H1 (cell line): ENCODE measurements at regions not wholly inside any gene's neighbourhood (a gene's known extent, or its start where the extent isn't known, plus 50 kb on each side); places are given as distances from the start of the nearest gene placed in this dataset.

Experiments
- CTCF ChIA-PET: fragments of 300-600 bp; sonication (Branson Sonifier 250); formaldehyde crosslinking; loops from one replicate; lab custom pipeline; 2021; ENCODE audit not compliant: partially characterized antibody; lab: Charles Lee
- POLR2A ChIA-PET: fragments of 300-600 bp; sonication (Branson Sonifier 250); formaldehyde crosslinking; loops from one replicate; lab custom pipeline; 2021; ENCODE audit warnings: inconsistent platforms; ENCODE audit not compliant: partially characterized antibody; lab: Charles Lee
- DNase-seq, 2 experiments: peaks; one replicate each; pipeline versions ENCODE4 v3.0.0 to v3.0.0-alpha.2; 2010 to 2022; ENCODE audit warnings: low spot score in 2 of 2, low read depth in 1 of 2, mixed read lengths in 1 of 2
- FAIRE-seq: peaks from 2 replicates; lab custom pipeline; 2011; peaks lifted over from hg19 to GRCh38; lab: Jason Lieb, UNC
- H2AFZ ChIP-seq: 2 replicates; pipeline ENCODE4 v1.8.1; 2012; ENCODE audit warnings: low read length, inconsistent platforms
- H2AK5ac ChIP-seq: 2 replicates; pipeline ENCODE4 v1.6.1; 2013; ENCODE audit warnings: low read depth, low read length
- H2BK120ac ChIP-seq: replicated peaks from 2 replicates; pipeline ENCODE3; 2013; ENCODE audit warnings: low read depth, low read length, inconsistent platforms
- H2BK12ac ChIP-seq: 2 replicates; pipeline ENCODE4 v1.6.1; 2013; ENCODE audit warnings: low read depth, low read length
- H2BK15ac ChIP-seq: 2 replicates; pipeline ENCODE4 v1.6.1; 2013; ENCODE audit warnings: low read length
- H2BK20ac ChIP-seq: 2 replicates; pipeline ENCODE4 v1.6.1; 2013; ENCODE audit warnings: low read length
- H2BK5ac ChIP-seq: 2 replicates; pipeline ENCODE4 v1.6.1; 2013; ENCODE audit warnings: low read depth, low read length
- H3K14ac ChIP-seq: 2 replicates; pipeline ENCODE4 v1.6.1; 2013; ENCODE audit warnings: inconsistent platforms; ENCODE audit not compliant: insufficient read length
- H3K18ac ChIP-seq: 2 replicates; pipeline ENCODE4 v1.6.1; 2013; ENCODE audit warnings: low read length; ENCODE audit errors: extremely low read depth
- H3K23ac ChIP-seq: 2 replicates; pipeline ENCODE4 v1.6.1; 2013; ENCODE audit warnings: inconsistent platforms; ENCODE audit not compliant: insufficient read length
- H3K23me2 ChIP-seq: 2 replicates; pipeline ENCODE4 v1.6.1; 2013; ENCODE audit warnings: low read depth, low read length
- H3K27ac ChIP-seq: 2 replicates; pipeline ENCODE4 v1.6.1; 2011; ENCODE audit warnings: low read depth, low read length, inconsistent platforms
- H3K27me3 ChIP-seq, 4 experiments: replicated peaks in 1 of 4; 1 replicate in 1 of 4; 2 replicates in 3 of 4; pipeline versions ENCODE4 v1.6.1 to v1.8.1; 2011 to 2013; ENCODE audit warnings: low read length in 3 of 4, mild to moderate bottlenecking in 3 of 4, inconsistent platforms in 2 of 4, mixed read lengths in 2 of 4, moderate library complexity in 1 of 4; ENCODE audit not compliant: control insufficient read depth in 3 of 4, insufficient read depth in 3 of 4; ENCODE audit errors: extremely low read depth in 1 of 4
- H3K36me3 ChIP-seq, 4 experiments: 2 replicates each; pipeline versions ENCODE4 v1.6.1 to v1.8.1; 2011 to 2013; ENCODE audit warnings: mild to moderate bottlenecking in 4 of 4, low read length in 3 of 4, moderate library complexity in 2 of 4, control low read depth in 1 of 4, inconsistent platforms in 1 of 4; ENCODE audit not compliant: insufficient read depth in 4 of 4, control insufficient read depth in 2 of 4
- H3K4ac ChIP-seq: replicated peaks from 2 replicates; pipeline ENCODE3; 2013; ENCODE audit warnings: low read length, low read depth, mixed read lengths, inconsistent platforms; ENCODE audit not compliant: insufficient read length
- H3K4me1 ChIP-seq, 4 experiments: replicated peaks in 1 of 4; 1 replicate in 1 of 4; 2 replicates in 3 of 4; pipeline versions ENCODE4 v1.6.1 to v1.8.1; 2011 to 2013; ENCODE audit warnings: low read length in 3 of 4, inconsistent platforms in 2 of 4, mixed read lengths in 1 of 4; ENCODE audit not compliant: insufficient read depth in 4 of 4, control insufficient read depth in 3 of 4
- H3K4me2 ChIP-seq, 2 experiments: 2 replicates each; pipeline versions ENCODE4 v1.6.1 to v1.8.1; 2011 to 2013; ENCODE audit warnings: low read depth in 2 of 2, low read length in 2 of 2, control low read depth in 1 of 2, inconsistent platforms in 1 of 2, mild to moderate bottlenecking in 1 of 2; ENCODE audit not compliant: insufficient read depth in 1 of 2
- H3K4me3 ChIP-seq, 4 experiments: fragments of 200-600, 300-600 bp in 1 of 4; sonication (generic), shearing (Covaris generic), sonication (Bioruptor Twin) in 1 of 4; 2 replicates each; pipeline versions ENCODE4 v1.5.1 to v1.8.1; 2011 to 2016; ENCODE audit warnings: low read length in 4 of 4, low read depth in 3 of 4, control low read depth in 2 of 4, inconsistent platforms in 2 of 4, mild to moderate bottlenecking in 2 of 4, mixed read lengths in 1 of 4, moderate library complexity in 1 of 4; ENCODE audit not compliant: insufficient read depth in 2 of 4; ENCODE audit errors: extremely low read depth in 1 of 4
- H3K56ac ChIP-seq: replicated peaks from 2 replicates; pipeline ENCODE3; 2013; ENCODE audit warnings: low read depth, mild to moderate bottlenecking, mixed read lengths, low read length, inconsistent platforms; ENCODE audit not compliant: insufficient read length
- H3K79me1 ChIP-seq: 2 replicates; pipeline ENCODE4 v1.6.1; 2013; ENCODE audit warnings: low read depth, low read length, control low read depth
- H3K79me2 ChIP-seq, 2 experiments: 2 replicates each; pipeline versions ENCODE4 v1.6.1 to v1.8.1; 2012 to 2013; ENCODE audit warnings: low read length in 2 of 2, mild to moderate bottlenecking in 2 of 2, inconsistent platforms in 1 of 2; ENCODE audit not compliant: insufficient read depth in 2 of 2, control insufficient read depth in 1 of 2
- H3K9ac ChIP-seq, 4 experiments: replicated peaks in 1 of 4; 1 replicate in 1 of 4; 2 replicates in 3 of 4; pipeline versions ENCODE4 v1.6.1 to v1.8.1; 2011 to 2013; ENCODE audit warnings: low read depth in 3 of 4, low read length in 3 of 4, control low read depth in 2 of 4, mild to moderate bottlenecking in 2 of 4, moderate library complexity in 2 of 4, inconsistent platforms in 1 of 4; ENCODE audit errors: extremely low read depth in 1 of 4
- H3K9me3 ChIP-seq, 2 experiments: 2 replicates each; pipeline versions ENCODE4 v1.6.1 to v1.8.1; 2012 to 2013; ENCODE audit warnings: mild to moderate bottlenecking in 2 of 2, moderate library complexity in 2 of 2, control low read depth in 1 of 2, inconsistent platforms in 1 of 2, low read depth in 1 of 2, low read length in 1 of 2, mixed read lengths in 1 of 2; ENCODE audit not compliant: insufficient read depth in 2 of 2
- H4K20me1 ChIP-seq, 2 experiments: replicated peaks in 1 of 2; 2 replicates each; pipeline versions ENCODE3 to v1.8.1; 2011 to 2013; ENCODE audit warnings: inconsistent platforms in 2 of 2, low read length in 2 of 2, mild to moderate bottlenecking in 1 of 2; ENCODE audit not compliant: insufficient read depth in 2 of 2, control insufficient read depth in 1 of 2
- H4K5ac ChIP-seq: 2 replicates; pipeline ENCODE4 v1.6.1; 2013; ENCODE audit warnings: low read length, low read depth, mixed read lengths, inconsistent platforms; ENCODE audit not compliant: insufficient read length
- H4K8ac ChIP-seq: 2 replicates; pipeline ENCODE4 v1.8.0; 2013; ENCODE audit warnings: mild to moderate bottlenecking, moderate library complexity, low read length, inconsistent platforms; ENCODE audit not compliant: insufficient read depth; ENCODE audit errors: extremely low read depth
- H4K91ac ChIP-seq: replicated peaks from 2 replicates; pipeline ENCODE3; 2013; ENCODE audit warnings: low read length, mixed read lengths, inconsistent platforms; ENCODE audit not compliant: insufficient read length
- ATF2 ChIP-seq: IDR thresholded peaks from 2 replicates; pipeline ENCODE4 v1.6.1; 2012; ENCODE audit warnings: low read length, inconsistent platforms
- CBX5 ChIP-seq: fragments of 300-800, 300-1000 bp; sonication (generic); IDR thresholded peaks from 2 replicates; pipeline ENCODE4 v1.7.1; 2016; ENCODE audit warnings: antibody characterized with exemption, low read length, low read depth
- CREB1 ChIP-seq: IDR thresholded peaks from 2 replicates; pipeline ENCODE4 v1.6.1; 2012; ENCODE audit warnings: inconsistent platforms
- EZH2 ChIP-seq: fragments of 200-600 bp; sonication (generic); IDR thresholded peaks from 2 replicates; pipeline ENCODE4 v1.7.1; 2012; ENCODE audit warnings: low read depth, mild to moderate bottlenecking, moderate library complexity, low read length, inconsistent platforms; ENCODE audit not compliant: severe bottlenecking
- KDM1A ChIP-seq: fragments of 200-600, 300-600 bp; sonication (generic); IDR thresholded peaks from 2 replicates; pipeline ENCODE4 v1.7.1; 2016; ENCODE audit warnings: mild to moderate bottlenecking, low read length, borderline replicate concordance
- NANOG ChIP-seq: IDR thresholded peaks from 2 replicates; pipeline ENCODE4 v1.6.1; 2011; ENCODE audit warnings: low read length, low read depth, mild to moderate bottlenecking, inconsistent platforms; ENCODE audit not compliant: insufficient read depth, poor library complexity, severe bottlenecking
- RFX5 ChIP-seq: IDR thresholded peaks from 2 replicates; pipeline ENCODE4 v1.6.1; 2011; ENCODE audit warnings: low read depth, low read length, improper control_type of control experiment, borderline replicate concordance
- YY1 ChIP-seq: IDR thresholded peaks from 2 replicates; pipeline ENCODE4 v1.6.1; 2011; ENCODE audit warnings: low read depth, mild to moderate bottlenecking, low read length
- WGBS, 2 experiments: shearing (Covaris generic) in 1 of 2; methylation state at CpG; one replicate each; pipeline versions ENCODE4 v1.1.6 to v1.1.7; 2013 to 2015; ENCODE audit warnings: low lambda C conversion rate in 2 of 2, mixed read lengths in 2 of 2, inconsistent platforms in 1 of 2, low coverage in 1 of 2, missing lambda C conversion rate in 1 of 2; ENCODE audit not compliant: insufficient replicate concordance in 2 of 2, insufficient coverage in 1 of 2, insufficient read length in 1 of 2; ENCODE audit errors: extremely low coverage in 1 of 2, missing lambda C conversion rate in 1 of 2; 5-methylcytosine and 5-hydroxymethylcytosine counted together
- TF ChIP-seq, protein P1 (sequence below), 3 experiments: IDR thresholded peaks; 1 replicate in 2 of 3; 2 replicates in 1 of 3; pipeline versions ENCODE4 v1.5.1 to v1.6.1; 2011; ENCODE audit warnings: low read length in 3 of 3, mild to moderate bottlenecking in 3 of 3, inconsistent platforms in 2 of 3, low read depth in 1 of 3, moderate library complexity in 1 of 3; ENCODE audit not compliant: insufficient read depth in 1 of 3; ENCODE audit errors: control extremely low read depth in 1 of 3

DNA sequence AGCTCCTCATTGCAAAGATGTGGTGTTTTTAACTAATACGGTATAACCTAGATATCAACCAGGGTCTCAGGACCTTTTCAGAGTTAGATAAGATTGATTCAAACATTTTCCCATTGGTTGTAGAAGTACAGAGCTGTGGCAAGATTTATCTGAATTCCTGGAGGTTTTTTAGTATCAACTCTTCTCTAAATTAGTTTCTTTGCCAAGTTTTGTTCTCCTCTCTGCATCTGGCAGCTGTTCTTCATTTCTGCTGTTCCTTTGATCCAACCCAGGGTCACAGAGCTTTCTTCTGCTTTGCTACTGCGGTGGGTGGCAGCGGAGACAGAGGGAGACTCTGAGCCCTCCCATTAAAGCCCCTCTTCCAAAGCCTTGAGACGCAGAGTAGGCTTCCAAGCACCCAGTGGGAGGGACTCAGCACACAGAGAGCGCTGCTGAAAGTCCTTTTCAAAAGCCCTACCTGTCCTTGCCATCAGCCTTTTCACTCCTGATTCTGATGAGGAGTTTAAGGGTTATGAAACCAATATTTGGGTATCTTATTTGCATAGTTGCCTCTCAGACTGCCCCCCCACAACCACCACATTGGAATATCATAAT is 146.3 kb upstream of the EEPD1 start:
- Histone ChIP-seq H3K27ac (no peak overlapping the region), H4K20me1 (no peaks in the 10 kb centered on the region), H3K9me3 (no peaks in the 10 kb centered on the region), H3K27me3 (peaks cover 0 to 2% (median 0%) of the 10 kb centered on the region in 4 experiments; a peak in 2 of 7 replicates), H3K18ac (no peak overlapping the region), H3K4me2 (no peak overlapping the region), H3K79me1 (no peaks in the 10 kb centered on the region), H3K9ac (no peak overlapping the region), H3K56ac (no peak overlapping the region), H3K23ac (no peak overlapping the region), H2AFZ (0 out of 2 replicates have a peak overlapping the region, but pooled peaks have one; percentile 40), H4K91ac (no peak overlapping the region), H2BK20ac (no peak overlapping the region), H3K14ac (no peak overlapping the region), H2BK15ac (no peak overlapping the region), H2BK12ac (no peak overlapping the region), H3K36me3 (no peaks in the 10 kb centered on the region), H3K79me2 (no peaks in the 10 kb centered on the region), H3K4ac (no peak overlapping the region), H2BK5ac (no peak overlapping the region), H2AK5ac (no peak overlapping the region), H3K4me1 (peaks cover 0 to 10% (median 5%) of the 10 kb centered on the region in 4 experiments; a peak in 6 of 7 replicates), H2BK120ac (no peak overlapping the region), H4K5ac (no peak overlapping the region), H3K23me2 (no peaks in the 10 kb centered on the region), H3K4me3 (no peak overlapping the region), H4K8ac (no peak overlapping the region)
- 91% methylated on average over 5 of the region's 5 CpGs; no CpG with 5 or more reads in 1 of the 2 experiments for WGBS, 2 experiments
- no peak for DNase-seq
- FAIRE-seq, result no peak
- ChIA-PET CTCF (interaction anchor here (0.8 to 1.4 kb wide), 5 partner anchors 28 to 294 kb away, joined by 3 to 4 read pairs (median 3); no protein-coding TSS in a partner anchor), POLR2A (no interaction called here)
- TF ChIP-seq, protein P1, sequence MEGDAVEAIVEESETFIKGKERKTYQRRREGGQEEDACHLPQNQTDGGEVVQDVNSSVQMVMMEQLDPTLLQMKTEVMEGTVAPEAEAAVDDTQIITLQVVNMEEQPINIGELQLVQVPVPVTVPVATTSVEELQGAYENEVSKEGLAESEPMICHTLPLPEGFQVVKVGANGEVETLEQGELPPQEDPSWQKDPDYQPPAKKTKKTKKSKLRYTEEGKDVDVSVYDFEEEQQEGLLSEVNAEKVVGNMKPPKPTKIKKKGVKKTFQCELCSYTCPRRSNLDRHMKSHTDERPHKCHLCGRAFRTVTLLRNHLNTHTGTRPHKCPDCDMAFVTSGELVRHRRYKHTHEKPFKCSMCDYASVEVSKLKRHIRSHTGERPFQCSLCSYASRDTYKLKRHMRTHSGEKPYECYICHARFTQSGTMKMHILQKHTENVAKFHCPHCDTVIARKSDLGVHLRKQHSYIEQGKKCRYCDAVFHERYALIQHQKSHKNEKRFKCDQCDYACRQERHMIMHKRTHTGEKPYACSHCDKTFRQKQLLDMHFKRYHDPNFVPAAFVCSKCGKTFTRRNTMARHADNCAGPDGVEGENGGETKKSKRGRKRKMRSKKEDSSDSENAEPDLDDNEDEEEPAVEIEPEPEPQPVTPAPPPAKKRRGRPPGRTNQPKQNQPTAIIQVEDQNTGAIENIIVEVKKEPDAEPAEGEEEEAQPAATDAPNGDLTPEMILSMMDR (IDR thresholded peaks at IDR 0.05; ENCODE audit: control extremely low read depth in 1 of 3, insufficient read depth in 1 of 3, low read depth in 1 of 3, low read length in 3 of 3), result no peak
- TF ChIP-seq NANOG (no peak), RFX5 (no peak), KDM1A (no peak), ATF2 (no peak), CBX5 (no peak), EZH2 (no peak), CREB1 (no peak), YY1 (no peak)
